ENCODE measurements at regions not wholly inside any gene's neighbourhood (a gene's known extent, or its start where the extent isn't known, plus 50 kb on each side); places are given as distances from the start of the nearest gene placed in this dataset.

GRCh38 chr13:31881495-31881882 is 142.2 kb downstream of the RXFP2 start:
- no peak for TF ChIP-seq ZNF274 (IDR thresholded peaks at IDR 0.05; ENCODE audit: low read depth, low read length)
- H3K4me3 ChIP-seq (ENCODE audit: low read length): no peak overlapping the region

- no peak overlapping the region for H3K4me3 ChIP-seq (ENCODE audit: low read length)
- no peak for TF ChIP-seq ZNF274 (IDR thresholded peaks at IDR 0.05; ENCODE audit: low read depth, low read length)
Observed at GRCh38 chr13:31882794-31883193, 143.5 kb downstream of the RXFP2 start.

GRCh38 chr13:31884556-31884955 is 145.2 kb downstream of the RXFP2 start:
- no peak for TF ChIP-seq ZNF274 (IDR thresholded peaks at IDR 0.05; ENCODE audit: low read depth, low read length)
- H3K4me3 ChIP-seq (ENCODE audit: low read length): no peak overlapping the region

GRCh38 chr13:31885994-31886393 is 145.6 kb upstream of the FRY start:
- no peak overlapping the region for H3K4me3 ChIP-seq (ENCODE audit: low read length)
- no peak for TF ChIP-seq ZNF274 (IDR thresholded peaks at IDR 0.05; ENCODE audit: low read depth, low read length)

- TF ChIP-seq ZNF274 (IDR thresholded peaks at IDR 0.05; ENCODE audit: low read depth, low read length): no peak
- no peak overlapping the region for H3K4me3 ChIP-seq (ENCODE audit: low read length)
Observed at GRCh38 chr13:31887286-31887685, 144.3 kb upstream of the FRY start.

- H3K4me3 ChIP-seq (ENCODE audit: low read length): no peak overlapping the region
- TF ChIP-seq ZNF274 (IDR thresholded peaks at IDR 0.05; ENCODE audit: low read depth, low read length): no peak
Observed at GRCh38 chr13:31890946-31891345, 140.6 kb upstream of the FRY start.

GRCh38 chr13:31891472-31891871 is 140.1 kb upstream of the FRY start:
- H3K4me3 ChIP-seq (ENCODE audit: low read length): no peak overlapping the region
- TF ChIP-seq ZNF274 (IDR thresholded peaks at IDR 0.05; ENCODE audit: low read depth, low read length): no peak

- H3K4me3 ChIP-seq (ENCODE audit: low read length): no peak overlapping the region
- TF ChIP-seq ZNF274 (IDR thresholded peaks at IDR 0.05; ENCODE audit: low read depth, low read length): no peak
Observed at GRCh38 chr13:31894931-31895330, 136.6 kb upstream of the FRY start.

GRCh38 chr13:31895691-31896090 is 135.9 kb upstream of the FRY start:
- no peak overlapping the region for H3K4me3 ChIP-seq (ENCODE audit: low read length)
- no peak for TF ChIP-seq ZNF274 (IDR thresholded peaks at IDR 0.05; ENCODE audit: low read depth, low read length)

- no peak overlapping the region; the same call in 1 of the 2 replicates for H3K4me3 ChIP-seq (ENCODE audit: low read length)
- no peak for TF ChIP-seq ZNF274 (IDR thresholded peaks at IDR 0.05; ENCODE audit: low read depth, low read length)
Observed at GRCh38 chr13:31896427-31896826, 135.1 kb upstream of the FRY start.

- H3K4me3 ChIP-seq (ENCODE audit: low read length): no peak overlapping the region
- no peak for TF ChIP-seq ZNF274 (IDR thresholded peaks at IDR 0.05; ENCODE audit: low read depth, low read length)
Observed at GRCh38 chr13:31898378-31899071, 133.0 kb upstream of the FRY start.

GRCh38 chr13:31901985-31902384 is 129.6 kb upstream of the FRY start:
- no peak for TF ChIP-seq ZNF274 (IDR thresholded peaks at IDR 0.05; ENCODE audit: low read depth, low read length)
- no peak overlapping the region for H3K4me3 ChIP-seq (ENCODE audit: low read length)

GRCh38 chr13:31903111-31903815 is 128.3 kb upstream of the FRY start:
- TF ChIP-seq ZNF274 (IDR thresholded peaks at IDR 0.05; ENCODE audit: low read depth, low read length): no peak
- H3K4me3 ChIP-seq (ENCODE audit: low read length): no peak overlapping the region

GRCh38 chr13:31904941-31905824 is 126.4 kb upstream of the FRY start:
- H3K4me3 ChIP-seq (ENCODE audit: low read length): no peak overlapping the region
- no peak for TF ChIP-seq ZNF274 (IDR thresholded peaks at IDR 0.05; ENCODE audit: low read depth, low read length)
